H9 (cell line): ENCODE measurements at regions not wholly inside any gene's neighbourhood (a gene's known extent, or its start where the extent isn't known, plus 50 kb on each side); places are given as distances from the start of the nearest gene placed in this dataset.

ENCODE experiments used
- DNase-seq: peaks from one replicate; pipeline ENCODE4 v3.0.0-alpha.2; 2017
- H2AFZ ChIP-seq: one replicate; pipeline ENCODE4 v1.6.1; 2013; ENCODE audit warnings: mild to moderate bottlenecking, low read length, control low read depth, moderate library complexity
- H2AK5ac ChIP-seq: 2 replicates; pipeline ENCODE4 v1.6.1; 2013; ENCODE audit warnings: low read length, control low read depth, mixed read lengths; ENCODE audit not compliant: insufficient read length
- H2BK120ac ChIP-seq: one replicate; pipeline ENCODE4 v1.6.1; 2013; ENCODE audit warnings: low read depth, mild to moderate bottlenecking, low read length, control low read depth, inconsistent platforms; ENCODE audit not compliant: poor library complexity, severe bottlenecking
- H2BK12ac ChIP-seq: 2 replicates; pipeline ENCODE4 v1.6.1; 2013; ENCODE audit warnings: low read length, control low read depth, mixed read lengths, low read depth; ENCODE audit not compliant: insufficient read length
- H2BK15ac ChIP-seq: 2 replicates; pipeline ENCODE4 v1.6.1; 2013; ENCODE audit warnings: low read depth, low read length, control low read depth
- H2BK20ac ChIP-seq: one replicate; pipeline ENCODE4 v1.6.1; 2013; ENCODE audit warnings: low read depth, mild to moderate bottlenecking, low read length, control low read depth, inconsistent platforms; ENCODE audit not compliant: poor library complexity, severe bottlenecking
- H2BK5ac ChIP-seq: 2 replicates; pipeline ENCODE4 v1.6.1; 2013; ENCODE audit warnings: low read length, control low read depth, mixed read lengths; ENCODE audit not compliant: insufficient read length
- H3K14ac ChIP-seq: 2 replicates; pipeline ENCODE4 v1.6.1; 2013; ENCODE audit warnings: low read length, control low read depth; ENCODE audit not compliant: insufficient read depth
- H3K18ac ChIP-seq: 2 replicates; pipeline ENCODE4 v1.6.1; 2013; ENCODE audit warnings: low read depth, mild to moderate bottlenecking, mixed read lengths, low read length, control low read depth; ENCODE audit not compliant: insufficient read length
- H3K23ac ChIP-seq: 2 replicates; pipeline ENCODE4 v1.6.1; 2013; ENCODE audit warnings: low read length, control low read depth, mixed read lengths, low read depth; ENCODE audit not compliant: insufficient read length
- H3K23me2 ChIP-seq: 2 replicates; pipeline ENCODE4 v1.6.1; 2013; ENCODE audit warnings: low read depth, mild to moderate bottlenecking, mixed read lengths, low read length, control low read depth; ENCODE audit not compliant: insufficient read length, poor library complexity, severe bottlenecking
- H3K27ac ChIP-seq: 2 replicates; pipeline ENCODE4 v1.5.1; 2013; ENCODE audit warnings: low read length, control low read depth, mixed read lengths, low read depth; ENCODE audit not compliant: insufficient read length
- H3K27me3 ChIP-seq: 2 replicates; pipeline ENCODE4 v1.6.1; 2013; ENCODE audit warnings: low read length, control low read depth, inconsistent platforms; ENCODE audit not compliant: insufficient read depth
- H3K4ac ChIP-seq: 2 replicates; pipeline ENCODE4 v1.6.1; 2013; ENCODE audit warnings: low read depth, mild to moderate bottlenecking, control low read depth, inconsistent platforms, low read length, moderate library complexity
- H3K4me1 ChIP-seq: 2 replicates; pipeline ENCODE4 v1.6.1; 2013; ENCODE audit warnings: low read length, control low read depth, inconsistent platforms; ENCODE audit not compliant: insufficient read depth
- H3K4me2 ChIP-seq: 2 replicates; pipeline ENCODE4 v1.6.1; 2013; ENCODE audit warnings: low read length, control low read depth, mixed read lengths; ENCODE audit not compliant: insufficient read length, insufficient read depth
- H3K56ac ChIP-seq: 2 replicates; pipeline ENCODE4 v1.6.1; 2013; ENCODE audit warnings: low read depth, mild to moderate bottlenecking, mixed read lengths, low read length, control low read depth; ENCODE audit not compliant: insufficient read length
- H3K79me1 ChIP-seq: 2 replicates; pipeline ENCODE4 v1.6.1; 2013; ENCODE audit warnings: low read depth, mild to moderate bottlenecking, moderate library complexity, low read length, control low read depth, inconsistent platforms; ENCODE audit not compliant: insufficient read depth, poor library complexity, severe bottlenecking
- H3K79me2 ChIP-seq: 2 replicates; pipeline ENCODE4 v1.6.1; 2013; ENCODE audit warnings: low read length, control low read depth, inconsistent platforms; ENCODE audit not compliant: insufficient read depth
- H3K9ac ChIP-seq: 2 replicates; pipeline ENCODE4 v1.6.1; 2013; ENCODE audit warnings: low read length, control low read depth, mixed read lengths; ENCODE audit not compliant: insufficient read length; ENCODE audit errors: extremely low read depth
- H3K9me3 ChIP-seq: one replicate; pipeline ENCODE4 v1.6.1; 2013; ENCODE audit warnings: low read depth, low read length, inconsistent platforms; ENCODE audit not compliant: control insufficient read depth
- H3T11ph ChIP-seq: one replicate; pipeline ENCODE4 v1.6.1; 2013; ENCODE audit warnings: mild to moderate bottlenecking, low read length, control low read depth, inconsistent platforms
- H4K20me1 ChIP-seq: one replicate; pipeline ENCODE4 v1.6.1; 2013; ENCODE audit not compliant: control insufficient read depth, insufficient read length, insufficient read depth
- H4K5ac ChIP-seq: 2 replicates; pipeline ENCODE4 v1.6.1; 2013; ENCODE audit warnings: low read depth, mild to moderate bottlenecking, mixed read lengths, low read length, control low read depth; ENCODE audit not compliant: insufficient read length
- H4K8ac ChIP-seq: replicated peaks from 2 replicates; pipeline ENCODE4 v1.6.1; 2013; ENCODE audit warnings: low read length, control low read depth, mixed read lengths, low read depth; ENCODE audit not compliant: insufficient read length
- H4K91ac ChIP-seq: 2 replicates; pipeline ENCODE4 v1.6.1; 2013; ENCODE audit warnings: low read depth, mild to moderate bottlenecking, moderate library complexity, mixed read lengths, low read length, control low read depth; ENCODE audit not compliant: insufficient read length
- H3K27ac Mint-ChIP-seq, 3 experiments: 2 replicates in 2 of 3; 3 replicates in 1 of 3; pipeline ENCODE4 v1.8.0; 2020 to 2021; ENCODE audit warnings: mixed read lengths in 3 of 3, mild to moderate bottlenecking in 1 of 3, moderate library complexity in 1 of 3
- H3K27me3 Mint-ChIP-seq: 2 replicates; pipeline ENCODE4 v1.8.0; 2021; ENCODE audit warnings: low read depth, mild to moderate bottlenecking, moderate library complexity, mixed read lengths
- H3K36me3 Mint-ChIP-seq, 3 experiments: 2 replicates in 2 of 3; 3 replicates in 1 of 3; pipeline ENCODE4 v1.8.0; 2020 to 2021; ENCODE audit warnings: low read depth in 3 of 3, mixed read lengths in 3 of 3; ENCODE audit not compliant: insufficient read depth in 1 of 3
- H3K4me1 Mint-ChIP-seq, 2 experiments: 2 replicates each; pipeline ENCODE4 v1.8.0; 2020; ENCODE audit warnings: mixed read lengths in 2 of 2
- H3K4me3 Mint-ChIP-seq, 2 experiments: 2 replicates in 1 of 2; 3 replicates in 1 of 2; pipeline ENCODE4 v1.8.0; 2020 to 2021; ENCODE audit warnings: mild to moderate bottlenecking in 2 of 2, mixed read lengths in 2 of 2, moderate library complexity in 1 of 2
- H3K9me3 Mint-ChIP-seq, 2 experiments: 2 replicates in 1 of 2; 3 replicates in 1 of 2; pipeline ENCODE4 v1.8.0; 2020; ENCODE audit warnings: mild to moderate bottlenecking in 2 of 2, mixed read lengths in 2 of 2, moderate library complexity in 1 of 2
- CTCF ChIP-seq: fragments of 200-600 bp; sonication (generic); conservative IDR thresholded peaks from 3 replicates; pipeline ENCODE4 v1.8.0; 2021; ENCODE audit warnings: antibody characterized with exemption, mild to moderate bottlenecking
- WGBS: extraction: QIAGEN DNeasy Blood & Tissue Kit; methylation state at CpG from one replicate; pipeline ENCODE4 v1.1.7; 2013; ENCODE audit warnings: missing lambda C conversion rate, low lambda C conversion rate, mixed read lengths; ENCODE audit not compliant: insufficient read length; ENCODE audit errors: extremely low coverage; 5-methylcytosine and 5-hydroxymethylcytosine counted together

- H3K9ac ChIP-seq = no peak overlapping the region
- H3K4me1 Mint-ChIP-seq = peaks cover 16 to 19% of the 10 kb centered on the region in 2 experiments
Observed at GRCh38 chr2:43021791-43022509, 204.5 kb downstream of the ZFP36L2 start.

More at GRCh38 chr2:43021791-43022509, 204.5 kb downstream of the ZFP36L2 start:
- H3K9me3 ChIP-seq = no peaks in the 10 kb centered on the region
- H3K27me3 ChIP-seq = no peaks in the 10 kb centered on the region
- no peak overlapping the region for H3K4ac ChIP-seq
- H2BK20ac ChIP-seq = no peak overlapping the region
- no CpG with 5 or more reads among the region's 19 CpGs for WGBS
- peaks cover 17 to 20% of the 10 kb centered on the region in 2 experiments for H3K9me3 Mint-ChIP-seq
- peak overlapping the region in 2 of 3 experiments; percentile 26 to 59; a peak in 3 of 7 replicates for H3K27ac Mint-ChIP-seq
- H3K56ac ChIP-seq = no peak overlapping the region
- H2BK15ac ChIP-seq = no peak overlapping the region
- no peak overlapping the region for H3K4me3 Mint-ChIP-seq
- no peak overlapping the region for H3K23ac ChIP-seq
- H4K91ac ChIP-seq = no peak overlapping the region
- no peak overlapping the region for H3T11ph ChIP-seq
- H3K4me1 ChIP-seq = no peaks in the 10 kb centered on the region; the same call in 1 of the 2 replicates
- H4K5ac ChIP-seq = no peak overlapping the region
- no peak overlapping the region for H2BK12ac ChIP-seq
- H2BK5ac ChIP-seq = no peak overlapping the region
- H3K4me2 ChIP-seq = no peak overlapping the region
- no peaks in the 10 kb centered on the region for H4K20me1 ChIP-seq
- H3K14ac ChIP-seq = no peak overlapping the region
- no peak overlapping the region for H2BK120ac ChIP-seq
- no peak overlapping the region for H3K27ac ChIP-seq
- H3K36me3 Mint-ChIP-seq = peaks cover 0 to 8% (median 5%) of the 10 kb centered on the region in 3 experiments; a peak in 5 of 7 replicates
- no peaks in the 10 kb centered on the region for H3K23me2 ChIP-seq
- peaks cover 3% of the 10 kb centered on the region; the same call in 1 of the 2 replicates for H3K27me3 Mint-ChIP-seq
- no peak overlapping the region for H2AFZ ChIP-seq
- H3K79me2 ChIP-seq = no peaks in the 10 kb centered on the region
- no peak overlapping the region for H2AK5ac ChIP-seq
- H3K79me1 ChIP-seq = no peaks in the 10 kb centered on the region
- no peak overlapping the region for H3K18ac ChIP-seq
- no peak overlapping the region for H4K8ac ChIP-seq
- peak; percentile 70 for DNase-seq
- TF ChIP-seq CTCF = peak; percentile 81
